ENCODE measurements at regions not wholly inside any gene's neighbourhood (a gene's known extent, or its start where the extent isn't known, plus 50 kb on each side); places are given as distances from the start of the nearest gene placed in this dataset.

DNA sequence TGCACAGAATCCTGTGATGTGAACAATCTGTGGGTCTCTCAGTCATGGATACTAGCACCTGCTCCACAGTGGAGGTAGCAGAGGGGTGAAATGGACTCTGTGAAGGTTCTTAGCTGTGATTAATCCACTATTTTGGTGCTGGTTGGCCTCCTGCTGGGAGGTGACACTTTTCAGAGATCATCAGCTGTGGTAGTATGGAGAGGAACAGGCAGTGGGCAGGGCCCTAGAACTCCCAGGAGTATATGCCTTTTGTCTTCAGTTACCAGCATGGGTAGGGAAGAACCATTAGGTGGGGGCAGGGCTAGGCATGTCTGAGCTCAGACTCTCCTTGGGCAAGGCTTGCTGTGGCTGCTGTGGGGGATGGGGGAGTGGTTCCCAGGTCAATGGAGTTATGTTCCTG lies 54.0 kb upstream of the KCNJ15 start:
- Histone ChIP-seq H3K4me3 (ENCODE audit: low read depth, low read length, poor library complexity, severe bottlenecking) (no peak overlapping the region), H3K9me3 (ENCODE audit: low read length) (no peaks in the 10 kb centered on the region), H3K9me2 (ENCODE audit: insufficient read depth, low read length) (no peaks in the 10 kb centered on the region), H3K36me3 (ENCODE audit: insufficient read depth, low read length) (no peaks in the 10 kb centered on the region), H3K4me1 (ENCODE audit: insufficient read depth, low read length, poor library complexity, severe bottlenecking) (no peaks in the 10 kb centered on the region), H2AFZ (ENCODE audit: low read length) (no peak overlapping the region), H3K4me2 (ENCODE audit: low read length) (no peak overlapping the region), H3K27ac (ENCODE audit: low read depth, low read length, poor library complexity, severe bottlenecking) (no peak overlapping the region), H3K79me2 (ENCODE audit: insufficient read depth, low read depth, low read length) (no peaks in the 10 kb centered on the region), H4K20me1 (ENCODE audit: insufficient read depth, low read length) (no peaks in the 10 kb centered on the region)
- no peak for DNase-seq (ENCODE audit: low spot score)
- ChIA-PET CTCF (ENCODE audit: unreplicated experiment) (no interaction called here), POLR2A (interaction anchor here (0.7 to 1.1 kb wide), 2 partner anchors 36 to 1442 kb away, joined by 3 read pairs; no protein-coding TSS in a partner anchor)
- intact Hi-C loops (cut with micrococcal nuclease; ENCODE audit: unreplicated experiment) = no loop called here
- BruUV-seq (replicated peaks) = no TSS peak
- TF ChIP-seq EZH2phosphoT487 (IDR thresholded peaks at IDR 0.05; ENCODE audit: borderline replicate concordance, low read depth, low read length) = no peak
- TF ChIP-seq, protein P1, sequence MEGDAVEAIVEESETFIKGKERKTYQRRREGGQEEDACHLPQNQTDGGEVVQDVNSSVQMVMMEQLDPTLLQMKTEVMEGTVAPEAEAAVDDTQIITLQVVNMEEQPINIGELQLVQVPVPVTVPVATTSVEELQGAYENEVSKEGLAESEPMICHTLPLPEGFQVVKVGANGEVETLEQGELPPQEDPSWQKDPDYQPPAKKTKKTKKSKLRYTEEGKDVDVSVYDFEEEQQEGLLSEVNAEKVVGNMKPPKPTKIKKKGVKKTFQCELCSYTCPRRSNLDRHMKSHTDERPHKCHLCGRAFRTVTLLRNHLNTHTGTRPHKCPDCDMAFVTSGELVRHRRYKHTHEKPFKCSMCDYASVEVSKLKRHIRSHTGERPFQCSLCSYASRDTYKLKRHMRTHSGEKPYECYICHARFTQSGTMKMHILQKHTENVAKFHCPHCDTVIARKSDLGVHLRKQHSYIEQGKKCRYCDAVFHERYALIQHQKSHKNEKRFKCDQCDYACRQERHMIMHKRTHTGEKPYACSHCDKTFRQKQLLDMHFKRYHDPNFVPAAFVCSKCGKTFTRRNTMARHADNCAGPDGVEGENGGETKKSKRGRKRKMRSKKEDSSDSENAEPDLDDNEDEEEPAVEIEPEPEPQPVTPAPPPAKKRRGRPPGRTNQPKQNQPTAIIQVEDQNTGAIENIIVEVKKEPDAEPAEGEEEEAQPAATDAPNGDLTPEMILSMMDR (conservative IDR thresholded peaks at IDR 0.05; ENCODE audit: low read length) = no peak

DNA sequence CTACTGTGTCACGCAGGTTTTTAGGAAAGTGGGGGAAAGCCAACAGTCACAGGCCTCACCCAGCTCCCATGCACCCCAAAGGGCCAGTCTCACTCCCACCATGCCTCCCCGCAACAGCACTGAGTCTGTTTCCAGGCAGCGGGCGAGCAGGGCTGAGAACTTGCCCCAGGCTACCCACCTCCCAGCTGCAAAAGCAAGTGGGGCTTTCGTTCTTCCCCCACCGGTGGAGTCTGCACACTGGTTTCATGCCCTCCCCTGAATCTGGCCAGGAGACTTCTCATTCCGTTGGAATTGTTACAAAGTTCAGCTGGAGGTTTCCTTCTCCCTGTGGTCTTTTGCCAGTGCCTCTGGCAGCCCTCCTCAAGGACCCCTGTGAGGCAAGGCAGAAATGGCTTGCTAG lies 53.6 kb upstream of the KCNJ15 start:
- ChIA-PET POLR2A (interaction anchor here (1.1 kb wide), 1 partner anchor 37 kb away, joined by 3 read pairs; no protein-coding TSS in a partner anchor), CTCF (ENCODE audit: unreplicated experiment) (no interaction called here)
- TF ChIP-seq, protein P1 (conservative IDR thresholded peaks at IDR 0.05; ENCODE audit: low read length) = no peak
- intact Hi-C loops (cut with micrococcal nuclease; ENCODE audit: unreplicated experiment) = no loop called here
- Histone ChIP-seq H3K79me2 (ENCODE audit: insufficient read depth, low read depth, low read length) (no peaks in the 10 kb centered on the region), H3K9me2 (ENCODE audit: insufficient read depth, low read length) (no peaks in the 10 kb centered on the region), H4K20me1 (ENCODE audit: insufficient read depth, low read length) (no peaks in the 10 kb centered on the region), H3K4me3 (ENCODE audit: low read depth, low read length, poor library complexity, severe bottlenecking) (no peak overlapping the region), H2AFZ (ENCODE audit: low read length) (no peak overlapping the region), H3K27ac (ENCODE audit: low read depth, low read length, poor library complexity, severe bottlenecking) (no peak overlapping the region), H3K4me2 (ENCODE audit: low read length) (no peak overlapping the region), H3K36me3 (ENCODE audit: insufficient read depth, low read length) (no peaks in the 10 kb centered on the region), H3K4me1 (ENCODE audit: insufficient read depth, low read length, poor library complexity, severe bottlenecking) (no peaks in the 10 kb centered on the region), H3K9me3 (ENCODE audit: low read length) (no peaks in the 10 kb centered on the region)
- DNase-seq (ENCODE audit: low spot score) = no peak
- no TSS peak for BruUV-seq (replicated peaks)

DNA sequence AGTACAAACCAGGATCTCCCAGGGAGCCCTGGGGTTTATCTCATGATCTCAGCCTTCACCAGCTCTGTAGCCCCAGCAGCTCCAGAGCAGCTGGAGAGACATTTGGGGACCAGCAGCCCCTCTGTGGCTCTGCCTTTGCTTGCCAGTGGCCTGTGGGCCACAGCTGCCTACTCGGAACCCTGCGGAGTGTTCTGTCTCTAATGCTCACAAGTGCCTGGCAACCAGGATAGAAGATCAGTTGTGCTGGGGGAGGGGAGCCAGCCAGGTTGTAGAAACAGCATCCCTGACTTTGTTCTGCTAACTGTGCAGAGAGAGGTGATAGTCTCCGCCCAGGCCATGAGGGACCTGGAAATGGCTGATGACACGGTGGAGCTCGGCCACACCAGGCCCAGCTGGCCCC lies 50.9 kb upstream of the KCNJ15 start:
- Histone ChIP-seq H3K9me3 (ENCODE audit: low read length) (no peaks in the 10 kb centered on the region), H3K4me2 (ENCODE audit: low read length) (no peak overlapping the region), H2AFZ (ENCODE audit: low read length) (no peak overlapping the region), H3K4me1 (ENCODE audit: insufficient read depth, low read length, poor library complexity, severe bottlenecking) (no peaks in the 10 kb centered on the region), H3K36me3 (ENCODE audit: insufficient read depth, low read length) (no peaks in the 10 kb centered on the region), H3K9me2 (ENCODE audit: insufficient read depth, low read length) (no peaks in the 10 kb centered on the region), H3K79me2 (ENCODE audit: insufficient read depth, low read depth, low read length) (no peaks in the 10 kb centered on the region), H4K20me1 (ENCODE audit: insufficient read depth, low read length) (no peaks in the 10 kb centered on the region), H3K27ac (ENCODE audit: low read depth, low read length, poor library complexity, severe bottlenecking) (no peak overlapping the region), H3K4me3 (ENCODE audit: low read depth, low read length, poor library complexity, severe bottlenecking) (no peak overlapping the region)
- no peak for DNase-seq (ENCODE audit: low spot score)
- no peak for TF ChIP-seq EZH2phosphoT487 (IDR thresholded peaks at IDR 0.05; ENCODE audit: borderline replicate concordance, low read depth, low read length)
- TF ChIP-seq, protein P1 (conservative IDR thresholded peaks at IDR 0.05; ENCODE audit: low read length) = no peak
- no TSS peak for BruUV-seq (replicated peaks)
- CTCF ChIA-PET (ENCODE audit: unreplicated experiment) = no interaction called here
- intact Hi-C loops (cut with micrococcal nuclease; ENCODE audit: unreplicated experiment) = no loop called here
- POLR2A ChIA-PET = no interaction called here

All from OCI-LY7 (cell line).